GM18520 (cell line): ENCODE measurements at regions not wholly inside any gene's neighbourhood (a gene's known extent, or its start where the extent isn't known, plus 50 kb on each side); places are given as distances from the start of the nearest gene placed in this dataset.

Experiments
- ATAC-seq: cut with Tn5 transposase; IDR thresholded peaks from one replicate; pipeline ENCODE4 v1.9.1; 2021; ENCODE audit not compliant: unreplicated experiment

GRCh38 chr4:187176261-187176910 lies 452.7 kb upstream of the FAT1 start:
- ATAC-seq: no peak

GRCh38 chr4:187178084-187178483 lies 454.4 kb upstream of the FAT1 start:
- ATAC-seq: no peak

- no peak for ATAC-seq
These were observed 454.9 kb upstream of the FAT1 start for GRCh38 chr4:187178587-187178986.

DNA sequence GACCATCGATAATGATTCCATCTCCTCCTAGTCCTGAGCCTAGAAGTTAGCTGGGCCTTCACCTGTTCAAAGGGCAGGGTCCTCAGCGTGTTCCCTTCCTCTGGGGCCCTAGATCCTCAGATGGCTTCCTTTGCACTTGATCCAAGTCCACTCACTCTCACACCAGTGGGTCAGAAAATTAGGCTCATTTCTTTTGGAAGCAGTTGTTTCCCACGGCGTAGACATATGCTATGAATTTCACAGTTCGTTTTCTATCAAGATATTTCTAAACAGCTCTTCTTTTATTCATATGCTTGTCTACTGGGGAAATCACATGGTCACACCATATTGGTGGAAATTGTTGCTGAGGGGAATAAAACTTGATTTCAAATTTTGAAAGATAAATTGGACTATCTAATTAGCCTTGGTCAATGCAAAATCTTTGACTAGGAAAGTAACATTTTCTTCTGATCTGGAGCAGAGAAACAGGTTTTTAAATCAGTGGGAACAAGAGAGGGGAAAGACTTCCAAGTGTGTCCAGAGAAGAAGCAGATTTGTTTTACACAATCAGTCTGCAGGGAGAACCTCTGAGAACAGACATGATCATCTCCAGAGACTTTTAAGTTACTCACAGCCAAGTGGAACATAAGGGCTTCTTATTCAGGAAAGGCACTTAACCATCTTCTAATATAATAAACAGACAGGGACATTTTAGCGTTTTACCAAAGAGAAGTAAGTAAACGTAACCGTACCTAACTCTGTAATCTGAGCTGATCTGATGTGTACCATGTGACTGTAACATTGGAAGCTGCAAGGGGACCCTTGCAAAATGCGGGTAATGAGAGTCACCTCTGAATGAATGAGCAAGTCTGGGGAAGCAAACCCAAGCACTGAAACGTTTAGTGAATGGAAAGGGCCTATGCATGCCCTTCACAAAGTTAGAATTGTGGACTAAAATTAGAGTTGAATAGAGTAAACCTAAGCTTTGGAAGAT lies 455.7 kb upstream of the FAT1 start:
- ATAC-seq: no peak

DNA sequence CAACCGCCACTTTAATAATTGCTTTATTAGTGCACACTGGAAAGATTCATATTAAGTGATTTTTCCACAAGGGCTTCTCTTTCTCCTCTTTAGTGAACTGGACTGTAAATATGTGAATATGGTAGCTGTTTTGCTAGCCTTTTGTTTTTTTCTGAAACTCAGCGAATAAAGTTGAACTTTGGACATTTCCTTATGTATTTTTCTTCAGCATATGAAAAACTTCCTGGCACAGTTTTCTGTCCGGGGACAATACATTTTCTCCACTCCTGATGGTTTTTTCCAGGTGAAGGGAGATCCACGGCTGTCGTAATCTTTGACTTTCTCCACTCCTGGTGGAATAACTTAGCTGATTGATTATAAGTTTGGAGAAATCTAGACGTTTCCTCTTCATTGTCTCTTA lies 457.4 kb upstream of the FAT1 start:
- no peak for ATAC-seq

DNA sequence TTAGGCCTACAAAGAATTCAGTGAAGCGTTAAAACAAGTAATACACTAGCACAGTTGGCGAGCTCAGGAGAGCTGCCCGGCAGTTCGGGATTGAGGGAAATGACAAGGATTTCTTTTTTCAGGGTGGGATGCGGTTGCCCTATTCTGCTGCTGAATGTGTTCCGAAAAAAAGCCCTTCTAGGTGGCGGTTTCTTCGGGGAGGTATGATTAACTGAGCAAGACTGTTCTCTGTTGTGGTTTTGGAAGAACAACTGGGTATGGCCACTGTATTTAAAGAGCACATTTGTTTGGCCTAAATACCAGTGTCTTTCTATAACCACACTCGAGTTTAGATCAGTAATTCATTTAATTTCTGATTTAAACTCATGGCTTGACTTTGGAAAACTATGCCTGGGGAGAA lies 459.7 kb upstream of the FAT1 start:
- no peak for ATAC-seq

DNA sequence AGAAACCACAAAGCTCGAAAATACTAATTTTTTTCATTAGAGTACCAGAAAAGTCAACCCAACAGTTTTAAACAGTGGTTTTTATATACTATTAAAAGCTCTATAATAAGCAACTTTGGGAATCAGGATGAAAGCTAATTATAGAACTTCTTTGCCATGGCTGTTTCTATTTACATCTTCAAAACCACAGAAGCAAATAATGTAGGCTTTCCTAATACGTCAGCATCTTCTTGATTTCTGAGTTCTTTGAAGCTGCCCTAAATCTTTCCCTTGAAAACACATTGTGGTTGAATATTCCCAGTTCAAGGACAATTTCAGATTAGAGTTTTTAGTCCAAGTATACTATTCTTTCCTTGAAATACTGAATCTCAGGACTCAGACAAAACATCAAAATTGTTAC lies 460.2 kb upstream of the FAT1 start:
- ATAC-seq: no peak

DNA sequence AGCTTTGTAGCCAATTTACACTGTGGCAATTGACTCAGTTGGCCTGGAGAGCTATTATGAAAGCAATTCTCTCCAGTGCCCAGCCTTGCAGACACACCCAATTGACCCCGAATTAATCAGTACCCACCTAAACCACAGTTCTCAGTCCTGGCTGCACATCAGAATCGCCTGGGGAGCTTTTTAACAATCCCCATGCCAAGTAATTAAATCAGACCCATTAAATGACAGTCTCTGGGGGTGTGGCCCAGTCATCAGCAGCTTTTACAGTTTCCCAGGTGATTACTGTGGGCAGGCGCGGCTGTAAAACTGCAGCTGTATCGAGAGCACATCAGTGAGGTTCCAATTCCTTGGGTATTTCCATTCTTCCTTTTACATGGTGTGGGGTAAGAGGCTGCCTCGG lies 460.9 kb upstream of the FAT1 start:
- no peak for ATAC-seq

DNA sequence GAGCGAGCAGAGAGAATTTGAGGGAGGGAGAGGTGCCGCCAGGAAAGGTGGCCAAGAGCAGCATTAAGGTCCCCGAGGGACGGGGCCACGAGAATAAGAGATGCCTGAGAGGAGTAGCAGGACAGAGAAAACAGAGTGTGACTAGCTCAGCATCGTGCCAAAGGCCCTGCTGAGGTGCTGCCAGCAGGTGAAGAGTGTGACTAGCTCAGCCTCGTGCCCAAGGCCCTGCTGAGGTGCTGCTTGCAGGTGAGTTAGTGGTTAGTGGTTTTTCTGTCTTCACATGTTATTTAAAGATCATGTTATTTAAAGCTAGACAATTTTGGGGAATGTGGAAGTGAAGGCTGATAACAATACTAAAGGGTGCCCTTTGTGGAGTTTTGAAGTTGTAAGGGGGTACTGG lies 464.5 kb upstream of the FAT1 start:
- ATAC-seq: no peak

- ATAC-seq: no peak
These were observed 465.1 kb upstream of the FAT1 start for GRCh38 chr4:187188741-187189140.

DNA sequence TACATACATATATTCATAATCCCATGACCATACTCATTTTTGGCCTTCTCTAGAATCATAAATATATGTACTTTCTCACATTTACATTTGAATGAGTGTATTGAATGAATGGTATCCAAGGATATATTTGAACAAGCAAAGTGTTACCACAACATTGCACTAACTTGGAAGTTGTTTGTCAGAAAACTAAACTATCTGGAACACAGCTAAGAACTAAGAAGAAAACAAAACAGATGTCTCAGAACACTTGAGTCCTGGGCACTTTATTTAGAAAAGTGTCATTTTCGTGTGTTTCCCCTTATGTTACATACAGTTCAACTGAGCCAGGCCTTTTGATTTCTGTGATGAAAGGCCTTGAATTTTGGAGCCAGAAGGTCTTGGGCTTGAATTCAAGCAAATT lies 466.7 kb upstream of the FAT1 start:
- ATAC-seq: no peak

DNA sequence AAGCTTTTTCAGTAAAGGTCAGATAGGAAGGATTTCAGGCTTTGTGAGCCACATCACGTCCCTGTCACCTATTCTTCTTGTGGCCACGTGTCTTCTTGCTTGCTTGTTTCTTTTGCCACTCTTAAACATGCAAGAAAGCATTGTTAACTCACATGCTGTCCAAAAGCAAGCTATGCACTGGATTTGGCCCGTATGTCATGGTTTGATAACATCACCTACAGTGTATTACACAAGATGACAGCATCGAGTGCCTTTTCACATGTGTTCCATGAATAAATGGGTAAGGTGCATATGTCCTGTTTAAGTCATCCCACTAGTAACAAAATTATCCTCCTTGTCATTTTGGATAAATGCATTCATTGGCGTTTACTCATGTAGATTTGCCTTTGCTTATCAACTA lies 468.0 kb upstream of the FAT1 start:
- no peak for ATAC-seq

- no peak for ATAC-seq
These were observed 468.6 kb upstream of the FAT1 start for GRCh38 chr4:187192266-187192665.

DNA sequence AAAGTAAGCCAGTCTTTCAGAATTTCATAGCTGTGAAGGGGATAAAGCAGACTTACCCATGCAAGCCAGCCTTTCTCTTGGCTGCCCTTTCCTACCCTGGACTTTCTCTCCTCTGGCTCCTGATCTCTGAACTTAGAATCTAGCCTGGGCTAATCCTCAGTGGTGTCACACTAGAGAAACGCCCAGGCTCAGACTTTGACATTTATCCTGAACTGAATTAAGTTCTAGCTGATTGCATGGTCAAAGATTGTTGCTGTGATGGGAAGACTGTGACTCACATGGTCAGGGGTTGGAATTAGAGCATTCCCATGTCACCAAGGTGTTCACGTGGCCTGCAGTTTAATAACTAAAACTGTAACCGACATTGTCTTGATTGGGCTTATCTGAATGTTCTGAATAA lies 469.5 kb upstream of the FAT1 start:
- ATAC-seq: no peak

DNA sequence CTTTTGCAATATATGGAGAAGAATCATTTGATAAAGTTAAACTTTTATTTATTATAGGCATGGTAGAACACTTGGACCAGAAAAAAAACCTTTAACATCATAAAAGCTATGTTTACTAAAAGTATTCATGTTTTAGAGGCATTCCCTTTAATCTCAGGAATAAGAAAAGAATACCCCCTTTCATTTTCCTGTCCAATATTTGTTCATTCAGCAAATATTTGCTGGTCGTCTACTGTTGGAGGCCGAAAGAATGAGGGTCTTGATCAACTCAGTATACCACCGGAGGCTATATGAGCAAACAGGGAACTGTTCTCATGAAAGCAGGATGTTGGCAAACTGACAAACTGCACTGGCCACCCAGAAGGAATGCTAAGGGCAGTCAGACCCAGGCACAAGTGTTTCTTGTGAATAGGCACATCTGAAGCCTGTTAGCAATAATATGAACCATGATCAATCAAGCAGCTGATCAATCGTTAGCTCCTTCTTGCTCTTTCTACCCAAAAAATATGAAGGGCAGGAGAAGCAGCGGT lies 480.8 kb upstream of the FAT1 start:
- no peak for ATAC-seq

GRCh38 chr4:187207931-187208330 lies 484.3 kb upstream of the FAT1 start:
- no peak for ATAC-seq

DNA sequence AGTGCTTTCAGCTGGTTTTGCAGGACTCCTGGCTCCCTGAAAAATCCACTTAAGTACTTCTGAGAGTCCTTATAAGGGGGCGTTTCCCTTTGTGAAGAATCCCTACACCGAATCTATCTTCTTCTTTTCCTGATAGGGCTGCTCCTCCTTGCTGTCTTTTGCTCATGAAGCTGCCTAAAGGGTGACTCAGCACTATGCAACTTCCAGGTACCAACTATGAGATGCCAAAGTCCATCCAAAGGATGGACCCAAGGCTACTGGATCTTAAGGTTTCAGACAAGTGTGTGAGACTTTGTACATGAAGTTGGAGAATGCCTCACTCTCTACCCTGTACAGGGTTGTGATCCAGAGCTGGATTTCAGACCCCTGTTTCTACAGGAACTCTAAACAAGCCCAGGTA lies 485.0 kb upstream of the FAT1 start:
- no peak for ATAC-seq

- no peak for ATAC-seq
These were observed 486.4 kb upstream of the FAT1 start for GRCh38 chr4:187209921-187210613.

DNA sequence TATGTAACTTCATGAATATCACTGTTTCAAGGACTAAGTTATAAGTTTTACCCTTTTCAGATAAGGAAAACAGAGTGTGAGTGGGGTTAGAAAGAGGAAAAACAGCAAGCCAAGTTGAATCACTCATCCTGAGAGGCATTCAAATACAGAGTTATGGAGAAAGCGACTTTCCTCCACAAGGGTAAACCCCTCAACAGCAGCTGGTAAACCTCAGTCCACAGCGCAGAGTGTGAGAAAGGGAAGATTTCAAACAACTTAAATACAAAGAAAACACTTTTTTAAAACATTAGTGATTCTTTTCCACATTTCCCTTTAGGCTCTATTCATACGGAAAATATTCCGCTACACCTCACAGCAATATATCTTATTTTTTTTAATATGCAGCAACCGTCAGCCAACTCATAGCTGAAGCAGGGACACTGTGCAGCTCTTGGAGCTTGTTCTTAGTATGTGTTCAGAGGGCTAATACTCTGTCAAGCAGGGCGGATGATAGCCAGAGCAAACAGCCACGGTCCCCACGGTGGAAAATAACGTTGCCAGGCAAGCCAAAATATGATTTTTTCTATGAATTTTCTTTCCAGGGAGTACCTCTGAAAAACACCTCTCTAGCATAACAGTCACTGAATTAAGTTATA lies 488.9 kb upstream of the FAT1 start:
- no peak for ATAC-seq

DNA sequence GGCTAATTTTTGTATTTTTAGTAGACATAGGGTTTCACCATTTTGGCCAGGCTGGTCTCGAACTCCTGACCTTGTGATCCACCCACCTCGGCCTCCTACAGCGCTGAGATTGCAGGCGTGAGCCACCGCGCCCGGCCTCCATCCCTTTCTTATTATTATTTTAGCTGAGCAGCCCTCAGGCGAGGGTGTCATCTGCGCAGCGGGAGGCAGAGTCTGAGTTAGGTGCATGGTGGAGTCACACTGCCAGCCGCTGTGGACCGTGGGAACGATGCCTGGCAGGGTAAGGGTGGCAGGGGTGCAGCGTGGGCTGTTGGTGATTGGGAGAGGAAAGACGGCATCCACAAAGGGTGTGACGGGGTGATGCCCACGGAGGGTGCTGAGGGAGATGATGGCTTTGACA lies 491.8 kb upstream of the FAT1 start:
- ATAC-seq: no peak

DNA sequence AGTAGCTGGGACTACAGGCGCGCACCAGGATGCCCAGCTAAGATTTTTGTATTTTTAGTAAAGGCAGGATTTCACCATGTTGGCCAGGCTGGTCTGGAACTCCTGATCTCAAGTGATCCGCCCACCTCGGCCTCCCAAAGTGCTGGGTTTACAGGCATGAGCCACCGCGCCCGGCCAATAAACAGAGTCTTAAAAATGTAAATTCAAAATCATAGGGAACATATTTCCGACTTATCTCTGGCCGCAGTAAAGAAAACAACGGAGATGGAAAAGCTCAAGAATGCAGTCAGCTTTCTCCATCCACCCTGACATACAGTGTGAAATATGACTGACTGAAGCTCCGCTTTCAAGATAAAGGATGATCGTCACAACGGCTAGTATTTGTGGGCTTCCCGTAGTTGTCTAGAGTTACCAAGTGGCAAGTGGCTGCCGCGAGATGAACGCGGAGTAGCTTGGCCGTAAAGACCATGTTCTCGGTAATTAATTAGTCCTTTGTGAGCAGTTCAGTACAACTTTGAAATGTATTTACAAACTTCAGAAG lies 495.1 kb upstream of the FAT1 start:
- no peak for ATAC-seq
